HG03457 (cell line): ENCODE measurements at regions not wholly inside any gene's neighbourhood (a gene's known extent, or its start where the extent isn't known, plus 50 kb on each side); places are given as distances from the start of the nearest gene placed in this dataset.

Experiments used
- ATAC-seq: cut with Tn5 transposase; IDR thresholded peaks from one replicate; pipeline ENCODE4 v1.9.1; 2021; ENCODE audit warnings: moderate number of reproducible peaks; ENCODE audit not compliant: unreplicated experiment

DNA sequence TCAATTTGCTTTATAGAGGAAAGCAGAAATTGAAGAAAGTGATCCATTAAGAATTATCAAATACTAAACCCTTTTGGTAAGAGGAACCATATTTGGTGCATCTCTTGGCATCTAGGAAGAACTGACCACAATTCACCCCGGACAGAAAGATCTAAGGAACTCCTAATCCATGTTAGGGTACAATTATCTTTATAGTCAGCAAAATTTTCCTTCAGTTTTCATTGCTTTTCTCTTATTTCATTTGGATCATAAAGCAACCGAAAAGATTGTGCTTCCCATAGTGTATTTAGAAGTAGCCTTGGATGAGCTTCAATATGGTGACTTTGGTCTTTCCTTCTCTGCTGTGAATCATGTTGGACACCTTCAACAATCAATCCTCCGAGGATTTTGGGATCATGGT is 50.1 kb upstream of the IGFBP5 start:
- no peak for ATAC-seq
